ENCODE measurements at regions not wholly inside any gene's neighbourhood (a gene's known extent, or its start where the extent isn't known, plus 50 kb on each side); places are given as distances from the start of the nearest gene placed in this dataset.

GRCh38 chr3:150117076-150117475, 146.4 kb upstream of the PFN2 start:
- TF ChIP-seq TAF1 (IDR thresholded peaks at IDR 0.05; ENCODE audit: borderline replicate concordance, low read depth, low read length) (no peak), RAD21 (IDR thresholded peaks at IDR 0.05; ENCODE audit: insufficient read depth, low read depth, low read length) (no peak), STAT3 (IDR thresholded peaks at IDR 0.05; ENCODE audit: low read depth, low read length) (no peak), NFYB (IDR thresholded peaks at IDR 0.05; ENCODE audit: insufficient read depth, low read depth, low read length) (no peak), NBN (IDR thresholded peaks at IDR 0.05) (no peak)
